ENCODE measurements at regions not wholly inside any gene's neighbourhood (a gene's known extent, or its start where the extent isn't known, plus 50 kb on each side); places are given as distances from the start of the nearest gene placed in this dataset.
A peak's percentile ranks its signal among the peaks of the same experiment; 100 is the strongest.

- Histone ChIP-seq H2AFZ (no peak overlapping the region), H3K9me2 (ENCODE audit: insufficient read depth) (no peaks in the 10 kb centered on the region), H3K36me3 (ENCODE audit: low read depth) (no peaks in the 10 kb centered on the region), H3K9me3 (ENCODE audit: low read depth) (no peaks in the 10 kb centered on the region), H3K4me3 (no peak overlapping the region), H3K79me2 (ENCODE audit: insufficient read depth) (no peaks in the 10 kb centered on the region), H3K27me3 (replicated peaks; ENCODE audit: insufficient read depth) (no peaks in the 10 kb centered on the region), H3K4me1 (ENCODE audit: insufficient read depth) (no peaks in the 10 kb centered on the region), H3K27ac (no peak overlapping the region), H3F3A (ENCODE audit: insufficient read depth) (no peaks in the 10 kb centered on the region), H3K4me2 (ENCODE audit: unreplicated experiment) (no peak overlapping the region), H3K9ac (no peak overlapping the region), H4K20me1 (ENCODE audit: insufficient read depth) (no peaks in the 10 kb centered on the region)
- WGBS, 2 experiments (ENCODE audit: low coverage in 1 of 2, low lambda C conversion rate in 2 of 2, missing lambda C conversion rate in 2 of 2), result 59 to 60% methylated on average over 7 of the region's 7 CpGs
- DNase-seq, result no peak
- in situ Hi-C loops (cut with MboI), result no loop called here
- TF ChIP-seq EZH2phosphoT487 (IDR thresholded peaks at IDR 0.05; ENCODE audit: insufficient read depth, low read depth), result no peak
- no peak for TF ChIP-seq EZH2 (IDR thresholded peaks at IDR 0.05; ENCODE audit: insufficient read depth, poor library complexity, severe bottlenecking)
Observed at GRCh38 chr12:115574826-115575225, 702.7 kb downstream of the MED13L start.

- Histone ChIP-seq H3K9me2 (ENCODE audit: insufficient read depth) (no peaks in the 10 kb centered on the region), H3K27ac (no peak overlapping the region), H3K4me1 (ENCODE audit: insufficient read depth) (no peaks in the 10 kb centered on the region), H3K36me3 (ENCODE audit: low read depth) (no peaks in the 10 kb centered on the region), H3K27me3 (replicated peaks; ENCODE audit: insufficient read depth) (no peaks in the 10 kb centered on the region), H3K4me2 (ENCODE audit: unreplicated experiment) (no peak overlapping the region), H3K4me3 (no peak overlapping the region), H3K9ac (no peak overlapping the region), H2AFZ (no peak overlapping the region), H4K20me1 (ENCODE audit: insufficient read depth) (no peaks in the 10 kb centered on the region), H3K9me3 (ENCODE audit: low read depth) (no peaks in the 10 kb centered on the region), H3K79me2 (ENCODE audit: insufficient read depth) (no peaks in the 10 kb centered on the region), H3F3A (ENCODE audit: insufficient read depth) (no peaks in the 10 kb centered on the region)
- DNase-seq, result peak; percentile 4
- 93 to 100% methylated on average over 2 of the region's 2 CpGs for WGBS, 2 experiments (ENCODE audit: low coverage in 1 of 2, low lambda C conversion rate in 2 of 2, missing lambda C conversion rate in 2 of 2)
- in situ Hi-C loops (cut with MboI), result no loop called here
- TF ChIP-seq EZH2phosphoT487 (IDR thresholded peaks at IDR 0.05; ENCODE audit: insufficient read depth, low read depth), result no peak
- TF ChIP-seq EZH2 (IDR thresholded peaks at IDR 0.05; ENCODE audit: insufficient read depth, poor library complexity, severe bottlenecking), result no peak
Observed at GRCh38 chr12:115572440-115572839, 705.1 kb downstream of the MED13L start.

GRCh38 chr12:115571446-115571845 lies 706.0 kb downstream of the MED13L start:
- Histone ChIP-seq H3K79me2 (ENCODE audit: insufficient read depth) (no peaks in the 10 kb centered on the region), H3K9me2 (ENCODE audit: insufficient read depth) (no peaks in the 10 kb centered on the region), H2AFZ (no peak overlapping the region), H3K4me1 (ENCODE audit: insufficient read depth) (no peaks in the 10 kb centered on the region), H3K27ac (no peak overlapping the region), H3K27me3 (replicated peaks; ENCODE audit: insufficient read depth) (no peaks in the 10 kb centered on the region), H3K4me3 (no peak overlapping the region), H3K36me3 (ENCODE audit: low read depth) (no peaks in the 10 kb centered on the region), H3K9ac (no peak overlapping the region), H3F3A (ENCODE audit: insufficient read depth) (no peaks in the 10 kb centered on the region), H3K4me2 (ENCODE audit: unreplicated experiment) (no peak overlapping the region), H4K20me1 (ENCODE audit: insufficient read depth) (no peaks in the 10 kb centered on the region), H3K9me3 (ENCODE audit: low read depth) (no peaks in the 10 kb centered on the region)
- 79 to 81% methylated on average over 8 of the region's 8 CpGs for WGBS, 2 experiments (ENCODE audit: low coverage in 1 of 2, low lambda C conversion rate in 2 of 2, missing lambda C conversion rate in 2 of 2)
- in situ Hi-C loops (cut with MboI), result no loop called here
- TF ChIP-seq EZH2 (IDR thresholded peaks at IDR 0.05; ENCODE audit: insufficient read depth, poor library complexity, severe bottlenecking) (no peak), EZH2phosphoT487 (IDR thresholded peaks at IDR 0.05; ENCODE audit: insufficient read depth, low read depth) (no peak)
- no peak for DNase-seq

DNA sequence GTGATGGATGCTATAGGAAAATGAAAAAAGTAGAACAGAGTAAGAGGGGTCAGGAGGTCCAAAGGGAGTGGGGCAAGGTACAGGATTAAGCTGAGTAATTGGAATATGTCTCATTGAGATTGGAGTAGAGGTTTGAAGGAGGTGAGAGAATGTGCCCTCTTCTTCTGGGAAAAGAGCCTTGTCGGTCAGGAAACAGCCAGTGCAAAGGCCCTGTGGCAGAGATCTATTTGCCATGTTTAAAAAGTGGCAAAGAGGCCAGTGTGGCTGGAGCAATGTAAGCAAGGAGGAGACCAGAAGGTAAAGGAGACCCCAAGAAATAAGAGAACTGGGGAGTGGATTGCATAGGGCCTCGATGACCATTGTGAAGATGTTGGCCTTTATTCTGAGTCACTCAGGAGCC lies 706.5 kb downstream of the MED13L start:
- H4K20me1 ChIP-seq (ENCODE audit: insufficient read depth), result no peaks in the 10 kb centered on the region
- H3K4me3 ChIP-seq, result no peak overlapping the region
- in situ Hi-C loops (cut with MboI), result no loop called here
- no peak overlapping the region for H3K4me2 ChIP-seq (ENCODE audit: unreplicated experiment)
- H3K9ac ChIP-seq, result no peak overlapping the region
- DNase-seq, result no peak
- TF ChIP-seq EZH2 (IDR thresholded peaks at IDR 0.05; ENCODE audit: insufficient read depth, poor library complexity, severe bottlenecking) (no peak), EZH2phosphoT487 (IDR thresholded peaks at IDR 0.05; ENCODE audit: insufficient read depth, low read depth) (no peak)
- no peaks in the 10 kb centered on the region for H3K9me3 ChIP-seq (ENCODE audit: low read depth)
- H2AFZ ChIP-seq, result no peak overlapping the region
- no peaks in the 10 kb centered on the region for H3F3A ChIP-seq (ENCODE audit: insufficient read depth)
- H3K4me1 ChIP-seq (ENCODE audit: insufficient read depth), result no peaks in the 10 kb centered on the region
- 91 to 97% methylated on average over 2 of the region's 2 CpGs for WGBS, 2 experiments (ENCODE audit: low coverage in 1 of 2, low lambda C conversion rate in 2 of 2, missing lambda C conversion rate in 2 of 2)
- no peaks in the 10 kb centered on the region for H3K27me3 ChIP-seq (replicated peaks; ENCODE audit: insufficient read depth)
- H3K27ac ChIP-seq, result no peak overlapping the region
- no peaks in the 10 kb centered on the region for H3K9me2 ChIP-seq (ENCODE audit: insufficient read depth)
- no peaks in the 10 kb centered on the region for H3K79me2 ChIP-seq (ENCODE audit: insufficient read depth)
- no peaks in the 10 kb centered on the region for H3K36me3 ChIP-seq (ENCODE audit: low read depth)

Data from GM23248 (cell line).